GM18868 (cell line): ENCODE measurements at regions not wholly inside any gene's neighbourhood (a gene's known extent, or its start where the extent isn't known, plus 50 kb on each side); places are given as distances from the start of the nearest gene placed in this dataset.
"Not testable (repeated sequence)": the region's sequence is repeated elsewhere in the genome, so short reads cannot be mapped to it uniquely, and the experiment has no call there.

ENCODE experiments used
- ATAC-seq: cut with Tn5 transposase; IDR thresholded peaks from one replicate; pipeline ENCODE4 v1.9.1; 2021; ENCODE audit warnings: mild to moderate bottlenecking, moderate library complexity; ENCODE audit not compliant: unreplicated experiment

- peak; percentile 20 for ATAC-seq
These were observed 56.7 kb downstream of the CCDC74A start for GRCh38 chr2:131584380-131584779.

GRCh38 chr2:131584940-131585339 is 57.3 kb downstream of the CCDC74A start:
- peak; percentile 64 for ATAC-seq

GRCh38 chr2:131588152-131588873 is 60.6 kb downstream of the CCDC74A start:
- peak; percentile 70 for ATAC-seq

- not testable (repeated sequence) for ATAC-seq
These were observed 61.4 kb downstream of the CCDC74A start for GRCh38 chr2:131589126-131589525.

- ATAC-seq = no peak
These were observed 62.7 kb downstream of the CCDC74A start for GRCh38 chr2:131590366-131590765.

GRCh38 chr2:131590896-131591295 is 63.2 kb downstream of the CCDC74A start:
- ATAC-seq = no peak

GRCh38 chr2:131596561-131596960 is 68.9 kb downstream of the CCDC74A start:
- ATAC-seq = not testable (repeated sequence)

GRCh38 chr2:131602444-131602843 is 74.8 kb downstream of the CCDC74A start:
- not testable (repeated sequence) for ATAC-seq

GRCh38 chr2:131604652-131605051 is 77.0 kb downstream of the CCDC74A start:
- not testable (repeated sequence) for ATAC-seq

- not testable (repeated sequence) for ATAC-seq
These were observed 78.7 kb downstream of the CCDC74A start for GRCh38 chr2:131606366-131606765.

- not testable (repeated sequence) for ATAC-seq
These were observed 79.4 kb downstream of the CCDC74A start for GRCh38 chr2:131607056-131607455.

- ATAC-seq = not testable (repeated sequence)
These were observed 86.9 kb downstream of the CCDC74A start for GRCh38 chr2:131614539-131614938.

- ATAC-seq = not testable (repeated sequence)
These were observed 90.6 kb downstream of the CCDC74A start for GRCh38 chr2:131618320-131618719.

- ATAC-seq = not testable (repeated sequence)
These were observed 95.2 kb downstream of the CCDC74A start for GRCh38 chr2:131622874-131623273.

- not testable (repeated sequence) for ATAC-seq
These were observed 98.3 kb downstream of the CCDC74A start for GRCh38 chr2:131626011-131626410.

GRCh38 chr2:131626565-131626964 is 98.9 kb downstream of the CCDC74A start:
- not testable (repeated sequence) for ATAC-seq

GRCh38 chr2:131627777-131628176 is 100.1 kb downstream of the CCDC74A start:
- not testable (repeated sequence) for ATAC-seq

- not testable (repeated sequence) for ATAC-seq
These were observed 104.0 kb downstream of the CCDC74A start for GRCh38 chr2:131631648-131632047.

- not testable (repeated sequence) for ATAC-seq
These were observed 105.7 kb downstream of the CCDC74A start for GRCh38 chr2:131633405-131633804.

- not testable (repeated sequence) for ATAC-seq
These were observed 106.4 kb downstream of the CCDC74A start for GRCh38 chr2:131633827-131634695.

GRCh38 chr2:131635611-131636010 is 107.9 kb downstream of the CCDC74A start:
- no peak for ATAC-seq
